Suprapubic skin (tissue), 4 donors: ENCODE measurements at regions not wholly inside any gene's neighbourhood (a gene's known extent, or its start where the extent isn't known, plus 50 kb on each side); places are given as distances from the start of the nearest gene placed in this dataset.

Experiments
- CTCF ChIP-seq, 2 donors: fragments of 200-600 bp in 1 of 2; fragments of 450-650 bp in 1 of 2; sonication (generic) in 1 of 2; IDR thresholded peaks; one replicate each; pipeline ENCODE4 v1.5.1; 2016 to 2019; ENCODE audit warnings: antibody characterized with exemption in 2 of 2, mild to moderate bottlenecking in 1 of 2, moderate library complexity in 1 of 2
- EP300 ChIP-seq: sonication (generic); formaldehyde crosslinking; IDR thresholded peaks from one replicate; pipeline ENCODE4 v1.6.1; 2017; ENCODE audit warnings: antibody characterized with exemption
- POLR2A ChIP-seq, 2 donors: fragments of 450-650 bp; IDR thresholded peaks; one replicate each; pipeline ENCODE4 v1.6.1; 2017; ENCODE audit warnings: antibody characterized with exemption in 2 of 2, mild to moderate bottlenecking in 2 of 2, moderate library complexity in 2 of 2
- POLR2AphosphoS5 ChIP-seq, 3 donors: sonication (generic); formaldehyde crosslinking; IDR thresholded peaks; one replicate each; pipeline ENCODE4 v1.6.1; 2017; ENCODE audit warnings: antibody characterized with exemption in 3 of 3

GRCh38 chr13:105996391-105997025 is 539.0 kb downstream of the EFNB2 start:
- TF ChIP-seq EP300 (no peak), CTCF (IDR thresholded peaks at IDR 0.05) (no peak), POLR2A (IDR thresholded peaks at IDR 0.05) (no peak), POLR2AphosphoS5 (IDR thresholded peaks at IDR 0.05) (no peak)
